T47D (cell line): ENCODE measurements at regions not wholly inside any gene's neighbourhood (a gene's known extent, or its start where the extent isn't known, plus 50 kb on each side); places are given as distances from the start of the nearest gene placed in this dataset.
A peak's percentile ranks its signal among the peaks of the same experiment; 100 is the strongest.
"Not testable (repeated sequence)": the region's sequence is repeated elsewhere in the genome, so short reads cannot be mapped to it uniquely, and the experiment has no call there.

Experiments used
- DNase-seq, 2 experiments: peaks; one replicate each; pipeline versions ENCODE4 v3.0.0 to v3.0.0-alpha.2; 2011 to 2012; ENCODE audit warnings: low read depth in 1 of 2, low spot score in 1 of 2
- in situ Hi-C: cut with HindIII; loops from 2 replicates; pipeline ENCODE4 v1.10.0; 2016; ENCODE audit warnings: low sequenced_read_pairs, low pct_unique_long_range_greater_than_20kb

GRCh38 chr2:111434608-111434939 lies 313.9 kb downstream of the BCL2L11 start:
- not testable (repeated sequence) for DNase-seq

GRCh38 chr2:111435553-111436310 lies 315.0 kb downstream of the BCL2L11 start:
- DNase-seq, in situ Hi-C loops: not testable (repeated sequence)

More at GRCh38 chr2:111434608-111434939, 313.9 kb downstream of the BCL2L11 start:
- in situ Hi-C loops = not testable (repeated sequence)

GRCh38 chr2:111436411-111436810 lies 315.7 kb downstream of the BCL2L11 start:
- in situ Hi-C loops = not testable (repeated sequence)

GRCh38 chr2:111437288-111437990 lies 316.7 kb downstream of the BCL2L11 start:
- in situ Hi-C loops, DNase-seq: not testable (repeated sequence)

More at GRCh38 chr2:111436411-111436810, 315.7 kb downstream of the BCL2L11 start:
- not testable (repeated sequence) for DNase-seq

GRCh38 chr2:111438161-111438560 lies 317.4 kb downstream of the BCL2L11 start:
- in situ Hi-C loops = not testable (repeated sequence)

GRCh38 chr2:111439237-111439636 lies 318.5 kb downstream of the BCL2L11 start:
- DNase-seq, in situ Hi-C loops: not testable (repeated sequence)

More at GRCh38 chr2:111438161-111438560, 317.4 kb downstream of the BCL2L11 start:
- DNase-seq = not testable (repeated sequence)

- DNase-seq, in situ Hi-C loops: not testable (repeated sequence)
Measured at GRCh38 chr2:111441614-111442013, 320.9 kb downstream of the BCL2L11 start.

GRCh38 chr2:111442767-111443454 lies 322.2 kb downstream of the BCL2L11 start:
- in situ Hi-C loops, DNase-seq: not testable (repeated sequence)

GRCh38 chr2:111444516-111444915 lies 323.8 kb downstream of the BCL2L11 start:
- DNase-seq, in situ Hi-C loops: not testable (repeated sequence)

GRCh38 chr2:111445191-111445929 lies 324.6 kb downstream of the BCL2L11 start:
- DNase-seq, in situ Hi-C loops: not testable (repeated sequence)

GRCh38 chr2:111445941-111446340 lies 325.2 kb downstream of the BCL2L11 start:
- DNase-seq, in situ Hi-C loops: not testable (repeated sequence)

GRCh38 chr2:111447482-111447881 lies 326.8 kb downstream of the BCL2L11 start:
- in situ Hi-C loops, DNase-seq: not testable (repeated sequence)

GRCh38 chr2:111448796-111449195 lies 328.1 kb downstream of the BCL2L11 start:
- DNase-seq, in situ Hi-C loops: not testable (repeated sequence)

- in situ Hi-C loops, DNase-seq: not testable (repeated sequence)
Measured at GRCh38 chr2:111450526-111450925, 329.8 kb downstream of the BCL2L11 start.

- in situ Hi-C loops = not testable (repeated sequence)
- DNase-seq = peak in 1 of 2 experiments; percentile 24
Measured at GRCh38 chr2:111451692-111452199, 331.0 kb downstream of the BCL2L11 start.

- in situ Hi-C loops, DNase-seq: not testable (repeated sequence)
Measured at GRCh38 chr2:111452208-111452607, 331.5 kb downstream of the BCL2L11 start.

GRCh38 chr2:111453308-111453707 lies 332.6 kb downstream of the BCL2L11 start:
- in situ Hi-C loops, DNase-seq: not testable (repeated sequence)
